ENCODE measurements at regions not wholly inside any gene's neighbourhood (a gene's known extent, or its start where the extent isn't known, plus 50 kb on each side); places are given as distances from the start of the nearest gene placed in this dataset.

DNA sequence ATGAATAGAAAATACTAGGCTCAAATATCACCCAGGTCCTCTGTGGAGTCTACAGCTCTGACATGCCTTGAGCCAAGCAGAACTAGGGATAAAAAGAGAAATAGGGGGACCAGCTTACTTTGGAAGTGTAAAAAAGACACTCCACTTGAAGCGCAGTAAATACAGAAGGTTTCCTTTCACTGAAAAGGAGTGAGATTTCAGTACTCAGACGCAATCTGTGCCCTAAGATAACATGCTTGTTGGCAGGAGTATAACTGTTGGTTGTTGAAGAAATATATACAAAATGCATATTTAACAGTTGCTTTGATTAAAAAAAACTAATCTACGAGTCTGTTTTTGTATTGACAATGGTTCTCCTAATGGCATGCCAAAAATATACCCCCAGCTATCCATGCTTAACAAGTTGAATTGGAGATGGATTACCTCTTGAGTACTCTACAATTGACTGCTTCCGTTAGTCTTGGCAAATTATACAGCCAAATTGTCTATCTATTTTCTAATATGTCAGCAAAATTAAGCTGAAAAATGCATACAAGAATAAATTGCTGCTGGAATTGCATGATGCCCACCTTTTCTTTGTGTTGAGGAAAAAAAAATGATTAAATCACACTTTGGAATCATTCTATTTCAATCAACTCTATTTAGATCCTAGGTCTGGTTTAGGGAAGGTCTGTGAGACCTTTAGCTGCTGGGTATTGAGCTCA is 91.6 kb downstream of the FAT3 start:
- TF ChIP-seq CTCF (IDR thresholded peaks at IDR 0.05; ENCODE audit: insufficient read depth, low read length, poor library complexity, severe bottlenecking) (no peak), EZH2phosphoT487 (conservative IDR thresholded peaks at IDR 0.05; ENCODE audit: low read length) (no peak)

Data from SU-DHL-6 (cell line).